ENCODE measurements at regions not wholly inside any gene's neighbourhood (a gene's known extent, or its start where the extent isn't known, plus 50 kb on each side); places are given as distances from the start of the nearest gene placed in this dataset.

DNA sequence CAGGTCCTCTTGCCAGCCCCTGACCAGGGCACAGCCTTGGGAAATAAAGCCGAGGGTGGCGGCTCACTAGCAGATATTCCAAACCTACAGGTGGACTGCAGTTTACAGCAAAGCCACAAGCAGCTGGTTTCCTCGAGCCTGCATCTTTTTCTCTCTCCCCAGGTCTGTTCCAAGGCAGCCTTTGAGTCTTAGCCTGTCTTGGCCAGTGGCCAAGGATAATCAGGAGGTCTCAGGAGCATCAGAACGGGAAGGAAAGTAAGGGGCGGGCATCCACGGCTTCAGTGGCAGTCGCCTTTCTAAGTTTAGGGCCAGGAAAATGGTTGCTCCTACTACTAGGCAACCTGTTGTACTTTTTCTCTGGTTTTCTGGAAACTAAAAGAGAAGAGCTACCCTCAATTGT is 219.7 kb upstream of the ZMIZ1 start:
- TF ChIP-seq CEBPB (IDR thresholded peaks at IDR 0.05; ENCODE audit: low read depth) (no peak), SIN3A (IDR thresholded peaks at IDR 0.05; ENCODE audit: low read depth) (no peak), FOSL1 (IDR thresholded peaks at IDR 0.05; ENCODE audit: low read depth) (no peak), ATF3 (IDR thresholded peaks at IDR 0.05) (no peak), YY1 (IDR thresholded peaks at IDR 0.05; ENCODE audit: extremely low read depth, insufficient replicate concordance, low read depth, low read length) (no peak), TCF7L2 (IDR thresholded peaks at IDR 0.05; ENCODE audit: borderline replicate concordance, extremely low read depth, insufficient read depth, insufficient read length) (no peak), EZH2phosphoT487 (IDR thresholded peaks at IDR 0.05; ENCODE audit: borderline replicate concordance) (no peak), JUND (IDR thresholded peaks at IDR 0.05) (no peak)
- Histone ChIP-seq H3K4me3 (replicated peaks in 1 of 2; ENCODE audit: low read depth in 1 of 2, low read length in 2 of 2) (no peak overlapping the region), H2AFZ (ENCODE audit: low read depth, low read length, poor library complexity, severe bottlenecking) (no peak overlapping the region), H3K27me3 (ENCODE audit: insufficient read depth, low read length) (no peaks in the 10 kb centered on the region), H3K9ac (ENCODE audit: low read length) (no peak overlapping the region), H3K4me2 (ENCODE audit: low read length) (no peak overlapping the region), H4K20me1 (ENCODE audit: insufficient read depth) (no peaks in the 10 kb centered on the region), H3K9me2 (ENCODE audit: insufficient read depth) (no peaks in the 10 kb centered on the region), H3K4me1 (ENCODE audit: control insufficient read depth in 1 of 2, insufficient read depth in 2 of 2, low read length in 2 of 2) (no peaks in the 10 kb centered on the region), H3K9me3 (ENCODE audit: control insufficient read depth in 1 of 2, insufficient read depth in 1 of 2, low read depth in 1 of 2, low read length in 2 of 2) (no peaks in the 10 kb centered on the region), H3K27ac (ENCODE audit: low read depth, low read length) (no peak overlapping the region), H3K79me2 (ENCODE audit: insufficient read depth, low read length) (no peaks in the 10 kb centered on the region), H3K36me3 (ENCODE audit: control insufficient read depth in 1 of 2, insufficient read depth in 2 of 2, low read length in 2 of 2) (no peaks in the 10 kb centered on the region)
- POLR2A ChIA-PET, result no interaction called here
- CTCF ChIA-PET, result no interaction called here
- intact Hi-C loops (cut with micrococcal nuclease), result loop anchor here (5.0 kb wide), 1 partner anchor 348 kb away; no protein-coding TSS in a partner anchor
- ATAC-seq (no peak), DNase-seq (ENCODE audit: low read depth, low spot score) (no peak)
- no TSS peak for BruUV-seq (replicated peaks)
- RAD21 ChIA-PET (ENCODE audit: low non-redundant PET in 1 of 2, low total read pairs in 2 of 2, uncharacterized antibody in 2 of 2, unreplicated experiment in 2 of 2), result no interaction called here

DNA sequence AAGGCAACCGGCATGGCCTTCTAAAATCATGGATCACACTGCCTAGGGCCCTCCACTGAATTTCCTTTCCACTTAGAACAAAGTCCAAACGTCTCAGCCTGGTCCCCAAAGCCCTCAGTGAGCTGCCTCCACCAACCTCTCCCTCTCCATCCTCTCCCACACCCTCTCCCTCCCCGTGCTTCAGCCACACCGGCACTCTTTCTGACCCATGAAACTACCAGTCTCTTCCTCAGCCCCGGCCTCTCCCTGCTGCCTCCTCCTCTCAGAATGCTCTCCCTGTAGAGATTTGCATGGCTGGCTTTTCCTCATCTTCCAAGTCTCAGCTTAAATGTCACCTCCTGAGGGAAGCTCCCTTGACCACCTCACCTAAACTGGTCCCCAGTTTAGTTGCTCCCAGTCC is 219.0 kb upstream of the ZMIZ1 start:
- ChIA-PET POLR2A (no interaction called here), RAD21 (ENCODE audit: low non-redundant PET in 1 of 2, low total read pairs in 2 of 2, uncharacterized antibody in 2 of 2, unreplicated experiment in 2 of 2) (no interaction called here), CTCF (no interaction called here)
- Histone ChIP-seq H3K79me2 (ENCODE audit: insufficient read depth, low read length) (no peaks in the 10 kb centered on the region), H3K9ac (ENCODE audit: low read length) (no peak overlapping the region), H2AFZ (ENCODE audit: low read depth, low read length, poor library complexity, severe bottlenecking) (no peak overlapping the region), H3K4me3 (replicated peaks in 1 of 2; ENCODE audit: low read depth in 1 of 2, low read length in 2 of 2) (no peak overlapping the region), H3K36me3 (ENCODE audit: control insufficient read depth in 1 of 2, insufficient read depth in 2 of 2, low read length in 2 of 2) (no peaks in the 10 kb centered on the region), H3K9me2 (ENCODE audit: insufficient read depth) (no peaks in the 10 kb centered on the region), H4K20me1 (ENCODE audit: insufficient read depth) (no peaks in the 10 kb centered on the region), H3K4me2 (ENCODE audit: low read length) (no peak overlapping the region), H3K4me1 (ENCODE audit: control insufficient read depth in 1 of 2, insufficient read depth in 2 of 2, low read length in 2 of 2) (no peaks in the 10 kb centered on the region), H3K27me3 (ENCODE audit: insufficient read depth, low read length) (no peaks in the 10 kb centered on the region), H3K27ac (ENCODE audit: low read depth, low read length) (no peak overlapping the region), H3K9me3 (ENCODE audit: control insufficient read depth in 1 of 2, insufficient read depth in 1 of 2, low read depth in 1 of 2, low read length in 2 of 2) (no peaks in the 10 kb centered on the region)
- no TSS peak for BruUV-seq (replicated peaks)
- ATAC-seq (no peak), DNase-seq (ENCODE audit: low read depth, low spot score) (no peak)
- TF ChIP-seq ZBTB33 (IDR thresholded peaks at IDR 0.05; ENCODE audit: extremely low read depth, insufficient replicate concordance, low read length), result no peak
- intact Hi-C loops (cut with micrococcal nuclease), result loop anchor here (5.0 kb wide), 1 partner anchor 348 kb away; no protein-coding TSS in a partner anchor

Measured in HCT116 (cell line).